Activated effector memory CD4-positive, alpha-beta T cell treated with anti-CD3 and anti-CD28 coated beads, Interleukin-2, amount 50 U/mL, for 16 hours (primary cell): ENCODE measurements at regions not wholly inside any gene's neighbourhood (a gene's known extent, or its start where the extent isn't known, plus 50 kb on each side); places are given as distances from the start of the nearest gene placed in this dataset.
"Not testable (repeated sequence)": the region's sequence is repeated elsewhere in the genome, so short reads cannot be mapped to it uniquely, and the experiment has no call there.

Experiments
- DNase-seq: peaks from one replicate; pipeline ENCODE4 v3.0.0-alpha.2; 2020

DNA sequence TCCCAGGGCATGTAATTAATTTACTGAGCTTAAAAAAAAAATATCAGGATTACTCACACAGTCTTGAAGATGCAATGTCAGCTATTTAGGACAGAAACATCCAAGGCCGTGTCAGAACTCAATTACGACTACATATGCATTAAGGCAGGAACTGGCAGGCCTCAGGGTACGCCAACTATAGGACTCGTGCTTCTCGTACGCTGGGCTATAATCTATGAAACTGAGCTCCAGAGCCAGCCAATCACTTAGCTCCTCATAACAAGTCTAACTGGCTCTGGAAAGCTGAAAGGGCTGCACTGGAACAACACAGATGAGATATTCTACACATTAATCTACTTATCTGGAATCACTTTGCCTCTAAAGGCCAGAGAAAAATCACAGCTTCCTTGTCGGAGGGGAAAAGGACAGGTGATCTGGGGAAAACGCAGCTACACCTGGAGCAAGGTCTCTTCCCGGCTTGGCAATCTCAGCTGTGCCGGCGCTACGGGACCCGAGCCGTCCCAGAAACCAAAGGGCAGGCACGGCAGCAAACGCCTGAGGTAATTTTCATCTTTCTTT is 212.0 kb downstream of the DEPDC1B start:
- DNase-seq: no peak

DNA sequence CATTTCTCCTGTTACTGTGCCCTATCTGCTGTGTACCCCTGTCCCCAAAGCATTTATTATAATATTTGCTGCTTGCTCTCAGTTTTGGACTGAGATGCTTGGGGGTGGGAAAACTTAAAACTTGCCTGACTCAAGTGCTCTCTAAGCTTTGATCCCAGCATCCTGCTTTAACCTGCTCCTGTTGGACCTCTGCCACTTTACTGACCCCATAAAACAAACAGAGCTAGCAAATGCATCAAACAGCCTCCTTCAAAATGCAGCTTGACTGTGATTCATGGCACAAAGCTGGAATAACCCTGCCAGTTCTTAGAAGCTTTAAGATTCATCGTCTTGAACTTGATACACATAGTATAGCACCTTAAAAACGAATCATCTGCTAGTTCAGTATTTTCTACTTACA is 212.5 kb downstream of the DEPDC1B start:
- no peak for DNase-seq

DNA sequence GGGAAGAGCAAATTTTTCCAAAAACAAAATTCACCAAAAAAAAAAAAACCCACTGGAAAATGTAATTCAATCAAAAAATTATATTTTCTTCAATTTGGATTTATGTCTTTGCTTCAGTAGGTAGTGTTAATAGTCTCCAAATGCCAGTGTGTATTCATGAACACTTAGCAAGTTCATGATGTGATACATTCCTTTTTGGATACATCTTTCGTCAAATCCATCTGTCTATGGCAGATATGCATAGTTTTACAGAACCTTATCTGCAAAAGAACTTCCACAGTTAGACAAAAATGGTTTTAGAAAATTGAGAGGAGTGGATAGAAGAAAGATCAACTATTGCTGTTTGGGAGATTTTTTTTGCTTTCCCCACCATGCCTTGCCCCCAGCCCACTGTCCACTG is 214.6 kb downstream of the DEPDC1B start:
- no peak for DNase-seq

DNA sequence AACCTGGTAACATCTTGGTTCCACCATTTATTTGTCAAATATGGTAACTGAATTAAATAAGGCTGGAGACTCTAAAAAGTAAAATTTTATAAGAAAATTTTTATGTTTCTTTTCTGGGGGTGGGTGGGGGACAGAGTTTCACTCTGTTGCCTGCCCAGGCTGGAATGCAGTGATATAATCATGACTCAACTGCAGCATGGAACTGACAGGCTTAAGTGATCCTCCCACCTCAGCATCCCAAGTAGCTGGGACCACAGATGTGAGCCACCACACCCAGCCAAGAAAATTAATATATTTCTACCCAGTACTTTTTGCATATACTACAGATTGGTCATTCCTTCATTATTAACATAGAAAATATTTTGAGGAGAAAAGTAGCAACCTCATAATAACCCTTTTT is 216.9 kb downstream of the DEPDC1B start:
- DNase-seq: no peak

DNA sequence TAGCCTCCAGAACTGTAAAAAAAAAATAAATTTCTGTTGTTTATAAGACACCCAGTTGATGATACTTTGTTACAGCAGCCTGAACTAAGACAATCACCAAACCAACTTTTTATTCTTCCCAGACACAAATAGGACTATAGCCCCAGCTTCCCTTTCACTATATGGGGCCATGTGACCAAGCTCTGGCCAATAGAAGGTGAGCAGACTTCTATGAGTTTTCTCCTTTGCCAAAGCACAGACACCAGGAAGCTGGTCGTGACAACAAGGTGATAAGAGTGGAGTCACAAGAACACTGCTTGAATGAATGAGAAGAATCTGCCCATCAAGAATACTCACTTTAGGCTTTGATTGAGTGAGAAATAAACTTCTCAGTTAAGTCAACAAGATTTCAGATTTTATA is 217.7 kb downstream of the DEPDC1B start:
- DNase-seq: no peak

DNA sequence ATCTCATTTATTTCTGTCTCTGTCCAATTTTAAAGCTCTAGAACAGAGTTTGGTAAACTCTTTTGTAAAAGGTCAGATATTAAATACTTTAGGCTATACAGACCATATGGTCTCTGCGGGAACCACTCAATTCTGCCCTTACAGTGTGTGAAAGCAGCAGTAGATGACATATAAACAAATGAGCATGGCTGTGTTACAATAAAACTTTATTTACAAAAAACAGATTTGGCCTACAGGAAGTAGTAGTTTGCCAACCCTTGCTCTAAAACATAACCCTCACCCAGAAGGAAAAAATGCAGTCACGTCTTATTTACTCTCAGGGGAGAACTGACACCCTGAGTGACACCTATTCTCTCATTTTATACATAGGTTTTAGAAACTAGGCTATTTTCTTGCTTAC is 220.4 kb downstream of the DEPDC1B start:
- DNase-seq: no peak

- no peak for DNase-seq
These were observed 222.1 kb downstream of the DEPDC1B start for GRCh38 chr5:60477849-60478248.

DNA sequence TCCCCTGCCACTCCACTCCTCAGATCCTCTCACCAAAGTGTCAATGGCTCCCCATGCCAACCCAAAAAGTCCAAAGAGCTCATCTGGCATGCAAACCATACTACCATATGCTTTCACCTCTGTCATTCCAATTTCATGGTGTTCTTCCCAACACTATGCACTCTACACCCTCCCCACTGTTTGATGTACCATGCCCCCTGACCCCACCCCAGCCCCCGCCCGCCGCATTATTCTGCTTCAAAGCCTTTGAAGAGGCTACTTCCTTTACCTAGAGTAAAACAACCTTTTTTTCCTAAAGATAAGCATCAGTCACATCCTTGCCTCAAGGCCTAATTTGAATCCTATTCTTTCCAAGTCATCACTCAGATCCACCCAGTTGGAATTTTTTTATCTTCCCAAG is 226.3 kb downstream of the DEPDC1B start:
- DNase-seq: no peak

DNA sequence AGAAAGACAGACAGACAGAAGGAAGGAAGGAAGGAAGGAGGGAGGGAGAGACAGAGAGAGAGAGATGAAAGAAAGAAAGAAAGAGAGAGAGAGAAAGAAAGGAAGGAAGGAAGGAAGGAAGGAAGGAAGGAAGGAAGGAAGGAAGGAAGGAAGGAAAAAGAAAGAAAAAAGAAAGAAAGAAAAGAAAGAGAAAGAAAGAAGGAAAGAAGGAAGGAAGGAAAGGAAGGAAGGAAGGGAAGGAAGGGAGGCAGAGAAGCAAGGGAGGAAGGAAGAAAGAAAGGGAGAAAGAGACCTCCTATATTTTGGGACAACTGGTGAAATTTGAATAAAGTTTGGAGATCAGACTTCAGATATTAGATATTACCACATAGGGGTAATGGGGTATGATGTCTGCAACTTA is 226.9 kb downstream of the DEPDC1B start:
- DNase-seq: not testable (repeated sequence)

DNA sequence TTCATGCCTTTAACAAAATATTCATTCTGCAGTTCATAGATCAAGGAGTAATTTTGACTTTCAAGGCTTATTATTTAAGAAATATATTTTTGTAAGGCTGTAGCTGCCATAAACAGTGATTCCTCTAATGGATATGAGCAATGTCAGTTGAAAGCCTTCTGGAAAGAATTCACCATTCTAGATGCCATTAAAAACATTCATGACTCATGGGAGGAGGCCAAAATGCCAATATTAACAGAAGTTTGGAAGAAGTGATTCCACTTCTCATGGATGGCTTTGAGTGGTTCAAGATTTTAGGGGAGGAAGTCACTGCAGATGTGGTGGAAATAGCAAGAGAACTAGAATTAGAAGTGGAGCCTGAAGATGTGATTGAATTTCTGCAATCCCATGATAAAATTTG is 229.1 kb downstream of the DEPDC1B start:
- no peak for DNase-seq

DNA sequence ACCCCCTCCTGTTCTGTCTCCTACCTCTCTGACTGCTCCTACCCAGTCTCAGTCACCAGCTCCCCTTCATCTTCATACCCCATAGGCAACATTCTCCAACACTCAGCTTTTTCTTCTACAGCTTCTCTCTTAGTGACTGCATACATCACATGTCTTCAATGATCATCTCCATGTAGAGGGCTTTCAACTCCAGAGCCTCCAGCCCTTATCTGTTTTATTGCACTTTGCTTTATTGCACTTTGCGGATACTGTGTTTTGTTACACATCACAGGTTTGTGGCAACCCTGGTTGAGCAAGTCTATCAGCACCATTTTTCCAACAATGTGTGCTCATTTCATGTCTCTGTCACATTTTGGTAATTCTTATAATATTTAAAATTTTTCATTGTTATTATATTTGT is 230.7 kb downstream of the DEPDC1B start:
- DNase-seq: no peak

GRCh38 chr5:60463179-60463868 is 236.6 kb downstream of the DEPDC1B start:
- no peak for DNase-seq

GRCh38 chr5:60458666-60459065 is 241.3 kb downstream of the DEPDC1B start:
- no peak for DNase-seq

GRCh38 chr5:60457233-60457632 is 242.7 kb downstream of the DEPDC1B start:
- no peak for DNase-seq

DNA sequence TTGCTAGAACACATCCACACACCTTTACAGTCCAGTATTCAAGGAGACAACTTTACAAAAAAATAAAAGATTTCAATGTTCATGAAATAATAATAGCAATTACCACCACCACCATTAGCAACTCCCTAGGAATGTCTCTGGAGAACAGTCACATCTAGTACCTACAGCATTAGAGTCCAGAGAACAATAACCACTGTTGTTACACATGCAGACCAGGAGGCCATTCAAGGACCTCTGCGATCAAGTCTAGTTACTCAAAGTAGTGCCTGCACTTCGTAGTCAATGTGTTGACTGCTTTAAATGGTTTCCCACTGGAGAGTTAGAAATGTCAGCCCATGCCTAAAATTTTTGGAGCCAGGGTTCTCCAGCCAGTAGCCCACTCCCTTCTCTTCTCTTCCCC is 244.4 kb downstream of the DEPDC1B start:
- DNase-seq: no peak

DNA sequence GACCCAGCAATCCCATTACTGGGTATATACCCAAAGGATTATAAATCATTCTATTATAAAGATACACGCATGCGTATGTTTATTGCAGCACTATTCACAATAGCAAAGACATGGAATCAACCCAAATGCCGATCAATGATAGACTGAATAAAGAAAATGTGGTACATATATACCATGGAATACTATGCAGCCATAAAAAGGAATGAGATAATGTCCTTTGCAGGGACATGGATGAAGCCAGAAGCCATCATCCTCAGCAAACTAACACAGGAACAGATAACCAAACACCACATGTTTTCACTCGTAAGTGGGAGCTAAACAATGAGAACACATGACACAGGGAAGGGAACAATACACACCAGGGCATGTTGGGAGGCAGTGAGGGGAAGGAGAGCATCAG is 245.7 kb downstream of the DEPDC1B start:
- DNase-seq: not testable (repeated sequence)

- DNase-seq: no peak
These were observed 246.6 kb downstream of the DEPDC1B start for GRCh38 chr5:60453186-60453976.

GRCh38 chr5:60448600-60448999 is 251.4 kb downstream of the DEPDC1B start:
- no peak for DNase-seq

DNA sequence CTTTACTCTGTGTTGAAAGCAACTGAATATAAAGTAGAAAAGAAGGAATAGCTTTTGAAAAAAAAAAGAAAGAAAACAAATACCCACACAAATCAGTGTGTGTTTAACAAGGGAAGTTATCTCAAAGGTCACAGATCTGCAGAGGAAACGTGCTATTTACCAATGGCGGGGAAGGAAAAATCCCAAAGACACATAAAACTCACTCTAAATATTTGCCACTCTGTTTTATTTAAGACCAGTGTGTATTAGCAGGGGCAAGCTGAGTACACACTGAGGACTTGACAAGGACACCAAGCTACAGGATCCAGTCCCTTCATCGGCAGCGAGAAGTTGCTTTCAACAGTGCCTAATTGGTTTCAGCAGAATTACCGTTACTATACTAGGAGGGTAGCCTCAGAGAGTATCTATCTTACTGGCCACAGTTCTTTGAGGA is 252.5 kb downstream of the DEPDC1B start:
- no peak for DNase-seq

- DNase-seq: no peak
These were observed 253.0 kb downstream of the DEPDC1B start for GRCh38 chr5:60446917-60447316.

DNA sequence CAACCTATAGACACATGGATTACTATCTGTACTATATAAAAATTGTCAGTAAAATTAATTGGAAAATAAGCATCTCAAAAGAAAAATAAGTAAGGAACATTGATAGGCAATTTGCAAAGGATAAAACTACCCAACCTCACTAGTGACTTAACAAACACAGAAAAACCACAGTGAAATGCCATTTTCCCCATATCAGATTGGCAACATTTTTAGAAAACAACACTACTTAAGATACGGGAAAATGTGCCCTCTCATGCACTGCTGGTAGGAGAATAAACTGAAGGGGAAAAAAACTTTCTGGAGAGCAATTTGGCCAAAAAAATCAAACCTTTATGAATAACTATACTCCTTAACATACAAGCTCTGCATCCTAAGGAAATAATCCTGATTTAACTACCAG is 254.0 kb downstream of the DEPDC1B start:
- no peak for DNase-seq

GRCh38 chr5:60445427-60445826 is 254.5 kb downstream of the DEPDC1B start:
- DNase-seq: no peak

GRCh38 chr5:60444661-60445360 is 255.2 kb downstream of the DEPDC1B start:
- DNase-seq: no peak

- no peak for DNase-seq
These were observed 260.4 kb downstream of the DEPDC1B start for GRCh38 chr5:60439552-60439951.
